HEK293 (cell line): ENCODE measurements at regions not wholly inside any gene's neighbourhood (a gene's known extent, or its start where the extent isn't known, plus 50 kb on each side); places are given as distances from the start of the nearest gene placed in this dataset.

Source experiments
- CTCF ChIA-PET: fragments of 350-600 bp; formaldehyde crosslinking; extraction: SDS; loops from one replicate; lab custom pipeline; 2021; ENCODE audit warnings: antibody characterized with exemption; lab: Yijun Ruan, JAX
- POLR2A ChIA-PET: fragments of 300-600 bp; formaldehyde crosslinking; extraction: SDS; loops from one replicate; lab custom pipeline; 2020; ENCODE audit warnings: antibody characterized with exemption, inconsistent platforms; lab: Yijun Ruan, JAX
- H3K27ac ChIP-seq: fragments of 200-500 bp; sonication (Bioruptor generic); 2 replicates; pipeline ENCODE4 v1.5.1; 2014; ENCODE audit warnings: low read depth, low read length, control low read depth, inconsistent platforms; ENCODE audit errors: extremely low read depth
- H3K36me3 ChIP-seq, 2 experiments: fragments of 200-500 bp in 1 of 2; sonication (Bioruptor generic) in 1 of 2; 1 replicate in 1 of 2; 2 replicates in 1 of 2; pipeline ENCODE4 v1.5.1; 2014 to 2017; ENCODE audit warnings: inconsistent platforms in 2 of 2, low read length in 2 of 2; ENCODE audit not compliant: control insufficient read depth in 2 of 2, insufficient read depth in 1 of 2
- H3K4me1 ChIP-seq: fragments of 200-500 bp; sonication (Bioruptor generic); 2 replicates; pipeline ENCODE4 v1.5.1; 2014; ENCODE audit warnings: mild to moderate bottlenecking, low read length, inconsistent platforms; ENCODE audit not compliant: control insufficient read depth, insufficient read depth
- H3K4me3 ChIP-seq: 2 replicates; pipeline ENCODE4 v1.5.1; 2011; ENCODE audit warnings: low read depth, mild to moderate bottlenecking, control low read depth, low read length, moderate library complexity
- H3K9me3 ChIP-seq: fragments of 200-500 bp; sonication (Bioruptor generic); 2 replicates; pipeline ENCODE4 v1.5.1; 2014; ENCODE audit warnings: low read depth, low read length, inconsistent platforms; ENCODE audit not compliant: control insufficient read depth, insufficient read depth
- ELK4 ChIP-seq: IDR thresholded peaks from 2 replicates; pipeline ENCODE4 v1.6.1; 2011; ENCODE audit warnings: mild to moderate bottlenecking, low read depth, low read length, borderline replicate concordance
- KLF10 ChIP-seq: fragments of 450-650 bp; IDR thresholded peaks from 2 replicates; pipeline ENCODE4 v1.5.1; 2018; ENCODE audit warnings: missing biosample characterization, mild to moderate bottlenecking, missing genetic modification characterization
- SCRT1 ChIP-seq: fragments of 450-650 bp; formaldehyde crosslinking; IDR thresholded peaks from 2 replicates; pipeline ENCODE4 v1.5.1; 2016; ENCODE audit warnings: missing biosample characterization, missing genetic modification characterization, borderline replicate concordance
- WT1 ChIP-seq: fragments of 450-650 bp; formaldehyde crosslinking; IDR thresholded peaks from 2 replicates; pipeline ENCODE4 v1.5.1; 2016; ENCODE audit warnings: missing biosample characterization, missing genetic modification characterization
- YY2 ChIP-seq: fragments of 450-650 bp; formaldehyde crosslinking; IDR thresholded peaks from 2 replicates; pipeline ENCODE4 v1.5.1; 2016; ENCODE audit warnings: missing biosample characterization, missing genetic modification characterization
- ZBTB21 ChIP-seq: fragments of 450-650 bp; formaldehyde crosslinking; IDR thresholded peaks from 2 replicates; pipeline ENCODE4 v1.5.1; 2017; ENCODE audit warnings: missing biosample characterization, missing genetic modification characterization
- ZBTB44 ChIP-seq: fragments of 450-650 bp; IDR thresholded peaks from 2 replicates; pipeline ENCODE4 v1.5.1; 2018; ENCODE audit warnings: missing biosample characterization, mild to moderate bottlenecking, missing genetic modification characterization
- ZBTB6 ChIP-seq: fragments of 450-650 bp; formaldehyde crosslinking; IDR thresholded peaks from 2 replicates; pipeline ENCODE4 v1.5.1; 2017; ENCODE audit warnings: missing biosample characterization, missing genetic modification characterization
- ZBTB8A ChIP-seq: fragments of 450-650 bp; formaldehyde crosslinking; IDR thresholded peaks from 2 replicates; pipeline ENCODE4 v1.5.1; 2016; ENCODE audit warnings: missing biosample characterization, missing genetic modification characterization
- ZNF280C ChIP-seq: fragments of 450-650 bp; formaldehyde crosslinking; IDR thresholded peaks from 2 replicates; pipeline ENCODE4 v1.5.1; 2016; ENCODE audit warnings: missing biosample characterization, missing genetic modification characterization
- ZNF354C ChIP-seq: fragments of 450-650 bp; formaldehyde crosslinking; IDR thresholded peaks from 2 replicates; pipeline ENCODE4 v1.5.1; 2016; ENCODE audit warnings: missing biosample characterization, missing genetic modification characterization, low read depth, borderline replicate concordance
- ZNF530 ChIP-seq: fragments of 450-650 bp; formaldehyde crosslinking; IDR thresholded peaks from 2 replicates; pipeline ENCODE4 v1.5.1; 2016; ENCODE audit warnings: low read depth, missing biosample characterization, missing genetic modification characterization
- ZNF558 ChIP-seq: fragments of 450-650 bp; formaldehyde crosslinking; IDR thresholded peaks from 2 replicates; pipeline ENCODE4 v1.5.1; 2016; ENCODE audit warnings: missing biosample characterization, missing genetic modification characterization
- ZNF580 ChIP-seq: fragments of 450-650 bp; formaldehyde crosslinking; IDR thresholded peaks from 2 replicates; pipeline ENCODE4 v1.5.1; 2016; ENCODE audit warnings: missing biosample characterization, missing genetic modification characterization
- ZNF639 ChIP-seq: fragments of 450-650 bp; formaldehyde crosslinking; IDR thresholded peaks from 2 replicates; pipeline ENCODE4 v1.5.1; 2016; ENCODE audit warnings: missing biosample characterization, missing genetic modification characterization
- ZNF785 ChIP-seq: fragments of 450-650 bp; formaldehyde crosslinking; IDR thresholded peaks from 2 replicates; pipeline ENCODE4 v1.5.1; 2016; ENCODE audit warnings: missing biosample characterization, missing genetic modification characterization
- ZNF843 ChIP-seq: fragments of 450-650 bp; formaldehyde crosslinking; IDR thresholded peaks from 2 replicates; pipeline ENCODE4 v1.5.1; 2016; ENCODE audit warnings: missing biosample characterization, missing genetic modification characterization
- TF ChIP-seq, protein P1 (sequence below): fragments of 450-650 bp; formaldehyde crosslinking; IDR thresholded peaks from 2 replicates; pipeline ENCODE4 v1.5.1; 2016; ENCODE audit warnings: missing biosample characterization, missing genetic modification characterization

DNA sequence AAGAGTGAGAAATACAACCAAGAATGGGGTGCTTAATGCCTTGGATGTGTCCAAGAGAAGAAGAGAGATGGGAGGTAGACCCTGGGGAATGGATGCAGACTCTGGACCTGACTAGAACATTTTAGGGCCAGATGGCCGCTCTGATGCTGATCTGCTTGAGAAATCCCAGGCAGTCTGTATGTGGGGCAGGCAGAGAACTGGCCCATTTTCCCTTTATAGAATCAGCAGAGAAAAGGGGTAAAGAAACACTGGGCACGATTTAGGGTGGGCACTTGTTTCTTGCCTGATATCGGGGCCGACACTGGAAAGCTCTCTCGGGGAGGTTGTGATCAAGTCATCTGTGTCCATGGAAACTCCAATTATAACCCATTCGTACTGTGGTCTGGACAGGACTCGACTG, 118.5 kb upstream of the FSTL4 start:
- Histone ChIP-seq H3K36me3 (no peaks in the 10 kb centered on the region), H3K4me1 (0 out of 2 replicates have a peak, but pooled peaks cover 3% of the 10 kb centered on the region), H3K27ac (no peak overlapping the region), H3K4me3 (no peak overlapping the region), H3K9me3 (no peaks in the 10 kb centered on the region; the same call in 1 of the 2 replicates)
- ChIA-PET POLR2A (no interaction called here), CTCF (no interaction called here)
- TF ChIP-seq ZNF280C (no peak), SCRT1 (tag by site-specific recombination) (no peak), ZNF354C (tag by site-specific recombination) (no peak), ZNF843 (tag by site-specific recombination) (no peak), ELK4 (no peak)
- TF ChIP-seq, protein P1, sequence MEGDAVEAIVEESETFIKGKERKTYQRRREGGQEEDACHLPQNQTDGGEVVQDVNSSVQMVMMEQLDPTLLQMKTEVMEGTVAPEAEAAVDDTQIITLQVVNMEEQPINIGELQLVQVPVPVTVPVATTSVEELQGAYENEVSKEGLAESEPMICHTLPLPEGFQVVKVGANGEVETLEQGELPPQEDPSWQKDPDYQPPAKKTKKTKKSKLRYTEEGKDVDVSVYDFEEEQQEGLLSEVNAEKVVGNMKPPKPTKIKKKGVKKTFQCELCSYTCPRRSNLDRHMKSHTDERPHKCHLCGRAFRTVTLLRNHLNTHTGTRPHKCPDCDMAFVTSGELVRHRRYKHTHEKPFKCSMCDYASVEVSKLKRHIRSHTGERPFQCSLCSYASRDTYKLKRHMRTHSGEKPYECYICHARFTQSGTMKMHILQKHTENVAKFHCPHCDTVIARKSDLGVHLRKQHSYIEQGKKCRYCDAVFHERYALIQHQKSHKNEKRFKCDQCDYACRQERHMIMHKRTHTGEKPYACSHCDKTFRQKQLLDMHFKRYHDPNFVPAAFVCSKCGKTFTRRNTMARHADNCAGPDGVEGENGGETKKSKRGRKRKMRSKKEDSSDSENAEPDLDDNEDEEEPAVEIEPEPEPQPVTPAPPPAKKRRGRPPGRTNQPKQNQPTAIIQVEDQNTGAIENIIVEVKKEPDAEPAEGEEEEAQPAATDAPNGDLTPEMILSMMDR (tag by site-specific recombination) = no peak
- TF ChIP-seq, all 188 proteins: peak for 0

GRCh38 chr5:133730346-133730745, 118.0 kb upstream of the FSTL4 start:
- Histone ChIP-seq H3K36me3 (no peaks in the 10 kb centered on the region), H3K27ac (no peak overlapping the region), H3K4me1 (0 out of 2 replicates have a peak, but pooled peaks cover under 1% of the 10 kb centered on the region), H3K9me3 (no peaks in the 10 kb centered on the region; the same call in 1 of the 2 replicates), H3K4me3 (no peak overlapping the region)
- TF ChIP-seq ZNF785 (tag by site-specific recombination) = no peak
- no peak for TF ChIP-seq ZNF639 (tag by site-specific recombination)
- no peak for TF ChIP-seq ZBTB44 (tag by site-specific recombination)
- no peak for TF ChIP-seq WT1 (tag by site-specific recombination)
- no peak for TF ChIP-seq ZNF530 (tag by site-specific recombination)
- TF ChIP-seq ZBTB6 = no peak
- no peak for TF ChIP-seq ZNF558 (tag by site-specific recombination)
- TF ChIP-seq ZBTB21 (tag by site-specific recombination) = no peak
- TF ChIP-seq KLF10 (tag by site-specific recombination) = no peak
- TF ChIP-seq YY2 = no peak
- no peak for TF ChIP-seq ZBTB8A (tag by site-specific recombination)
- no peak for TF ChIP-seq ZNF580 (tag by site-specific recombination)
- CTCF ChIA-PET = no interaction called here
- POLR2A ChIA-PET = no interaction called here
